ENCODE measurements at regions not wholly inside any gene's neighbourhood (a gene's known extent, or its start where the extent isn't known, plus 50 kb on each side); places are given as distances from the start of the nearest gene placed in this dataset.
A peak's percentile ranks its signal among the peaks of the same experiment; 100 is the strongest.

DNA sequence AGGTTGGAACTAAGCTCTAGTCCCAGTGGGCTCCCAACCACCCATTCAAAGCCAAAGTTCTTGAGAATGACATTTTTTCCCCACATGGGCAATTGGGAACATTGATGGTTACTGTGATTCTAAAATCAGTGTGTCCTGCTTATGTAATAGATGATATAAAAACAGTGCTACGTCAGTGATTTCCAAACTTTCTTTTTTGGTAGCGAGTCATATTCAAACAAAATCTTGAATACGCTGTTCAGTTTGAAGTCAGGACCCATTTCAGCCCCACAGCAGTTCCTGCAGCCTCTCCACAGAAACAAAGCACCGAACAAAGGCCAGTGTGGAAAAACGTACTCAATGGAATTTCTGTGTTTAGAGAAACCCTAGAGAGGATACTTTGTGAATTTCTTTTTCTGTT is 170.0 kb upstream of the OLIG3 start:
- Mint-ChIP-seq H3K27me3 (ENCODE audit: unreplicated experiment) (no peaks in the 10 kb centered on the region), H3K27ac (ENCODE audit: unreplicated experiment) (no peak overlapping the region), H3K4me1 (ENCODE audit: unreplicated experiment) (no peaks in the 10 kb centered on the region), H3K36me3 (ENCODE audit: low read depth, unreplicated experiment) (no peaks in the 10 kb centered on the region), H3K9me3 (ENCODE audit: unreplicated experiment) (no peaks in the 10 kb centered on the region), H3K4me3 (ENCODE audit: unreplicated experiment) (no peak overlapping the region)
- no peak for DNase-seq (ENCODE audit: low spot score)
- no peak for TF ChIP-seq CTCF (IDR thresholded peaks at IDR 0.05; ENCODE audit: unreplicated experiment)

GRCh38 chr6:137665342-137665934 is 171.2 kb upstream of the OLIG3 start:
- Mint-ChIP-seq H3K27me3 (ENCODE audit: unreplicated experiment) (no peaks in the 10 kb centered on the region), H3K4me1 (ENCODE audit: unreplicated experiment) (no peaks in the 10 kb centered on the region), H3K27ac (ENCODE audit: unreplicated experiment) (no peak overlapping the region), H3K4me3 (ENCODE audit: unreplicated experiment) (no peak overlapping the region), H3K36me3 (ENCODE audit: low read depth, unreplicated experiment) (no peaks in the 10 kb centered on the region), H3K9me3 (ENCODE audit: unreplicated experiment) (no peaks in the 10 kb centered on the region)
- TF ChIP-seq CTCF (IDR thresholded peaks at IDR 0.05; ENCODE audit: unreplicated experiment) = no peak
- no peak for DNase-seq (ENCODE audit: low spot score)

DNA sequence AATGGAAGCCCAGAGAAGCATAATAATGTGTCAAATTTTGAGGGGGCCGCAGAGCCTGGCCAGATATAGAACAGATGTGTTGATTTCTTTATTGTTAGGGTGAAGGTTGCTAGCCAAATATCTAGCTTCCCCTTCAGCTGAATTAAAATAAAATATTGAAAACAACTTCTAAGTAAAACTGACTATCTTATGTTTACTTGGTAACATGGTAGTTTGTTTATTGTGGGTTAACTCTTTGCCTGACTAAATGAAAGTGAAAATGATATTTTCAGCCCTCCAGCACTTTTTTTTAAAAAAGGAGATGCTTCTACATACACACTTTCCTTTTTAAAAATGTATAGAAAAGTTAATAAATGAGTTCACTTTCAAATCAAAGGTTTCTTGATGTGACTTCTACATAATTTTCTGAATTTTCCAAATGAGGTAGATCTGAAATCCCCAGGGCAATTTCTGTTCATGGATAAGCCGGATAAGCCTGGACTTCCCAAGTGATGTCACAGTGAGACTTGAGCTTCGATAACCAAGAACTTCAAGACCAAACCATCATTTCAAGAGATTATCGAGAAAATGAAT is 172.1 kb upstream of the OLIG3 start:
- Mint-ChIP-seq H3K36me3 (ENCODE audit: low read depth, unreplicated experiment) (no peaks in the 10 kb centered on the region), H3K4me3 (ENCODE audit: unreplicated experiment) (no peak overlapping the region), H3K27ac (ENCODE audit: unreplicated experiment) (no peak overlapping the region), H3K4me1 (ENCODE audit: unreplicated experiment) (no peaks in the 10 kb centered on the region), H3K9me3 (ENCODE audit: unreplicated experiment) (no peaks in the 10 kb centered on the region), H3K27me3 (ENCODE audit: unreplicated experiment) (no peaks in the 10 kb centered on the region)
- TF ChIP-seq CTCF (IDR thresholded peaks at IDR 0.05; ENCODE audit: unreplicated experiment) = no peak
- no peak for DNase-seq (ENCODE audit: low spot score)

DNA sequence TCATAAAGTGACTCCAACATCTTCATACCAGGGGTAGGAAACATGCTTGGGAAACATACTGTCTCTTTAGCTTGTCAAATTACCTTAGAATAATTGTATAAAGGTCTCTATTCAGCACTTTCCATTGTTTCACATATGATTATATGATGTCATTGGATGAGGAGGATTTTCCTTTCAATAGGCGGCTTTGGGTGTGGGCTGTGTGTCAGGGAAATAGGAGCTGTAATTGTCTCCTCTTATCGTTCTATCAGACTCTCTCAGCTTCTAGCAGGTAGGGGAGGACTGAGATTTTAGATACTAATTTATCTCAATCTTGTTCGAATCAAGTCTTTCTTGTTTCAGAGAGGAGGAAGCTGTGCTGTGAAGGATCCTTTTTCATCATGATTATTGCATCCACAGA is 179.4 kb upstream of the OLIG3 start:
- Mint-ChIP-seq H3K9me3 (ENCODE audit: unreplicated experiment) (no peaks in the 10 kb centered on the region), H3K4me1 (ENCODE audit: unreplicated experiment) (peaks cover 2% of the 10 kb centered on the region), H3K27me3 (ENCODE audit: unreplicated experiment) (peaks cover 1% of the 10 kb centered on the region), H3K36me3 (ENCODE audit: low read depth, unreplicated experiment) (no peaks in the 10 kb centered on the region), H3K4me3 (ENCODE audit: unreplicated experiment) (no peak overlapping the region), H3K27ac (ENCODE audit: unreplicated experiment) (peak overlapping the region; percentile 76)
- DNase-seq (ENCODE audit: low spot score) = no peak
- TF ChIP-seq CTCF (IDR thresholded peaks at IDR 0.05; ENCODE audit: unreplicated experiment) = no peak

DNA sequence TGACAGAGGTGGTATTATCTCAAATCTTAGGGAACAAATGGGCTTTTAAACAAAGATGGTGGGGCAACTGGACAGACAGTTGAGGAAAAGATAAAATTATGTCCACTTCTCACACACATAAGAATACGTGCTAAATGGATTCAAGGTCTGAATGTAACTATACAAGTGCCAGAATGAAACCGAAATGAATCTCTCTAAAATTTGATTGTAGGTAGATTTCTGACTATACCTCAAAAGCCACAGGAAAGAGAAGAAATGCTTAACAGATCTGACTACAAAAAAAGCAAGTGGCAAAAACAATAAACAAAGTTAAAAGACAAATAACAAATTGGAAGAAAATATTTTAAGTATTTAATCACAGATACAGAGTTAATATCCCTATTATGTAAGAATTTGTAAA is 182.7 kb upstream of the OLIG3 start:
- no peak for TF ChIP-seq CTCF (IDR thresholded peaks at IDR 0.05; ENCODE audit: unreplicated experiment)
- Mint-ChIP-seq H3K4me3 (ENCODE audit: unreplicated experiment) (no peak overlapping the region), H3K4me1 (ENCODE audit: unreplicated experiment) (peaks cover 2% of the 10 kb centered on the region), H3K36me3 (ENCODE audit: low read depth, unreplicated experiment) (no peaks in the 10 kb centered on the region), H3K27me3 (ENCODE audit: unreplicated experiment) (peaks cover 1% of the 10 kb centered on the region), H3K27ac (ENCODE audit: unreplicated experiment) (no peak overlapping the region), H3K9me3 (ENCODE audit: unreplicated experiment) (no peaks in the 10 kb centered on the region)
- no peak for DNase-seq (ENCODE audit: low spot score)

All from endothelial cell (in vitro differentiated cells).